ENCODE measurements at regions not wholly inside any gene's neighbourhood (a gene's known extent, or its start where the extent isn't known, plus 50 kb on each side); places are given as distances from the start of the nearest gene placed in this dataset.
A peak's percentile ranks its signal among the peaks of the same experiment; 100 is the strongest.
"Not testable (repeated sequence)": the region's sequence is repeated elsewhere in the genome, so short reads cannot be mapped to it uniquely, and the experiment has no call there.

GRCh38 chr2:161039071-161039470 is 121.2 kb upstream of the TANK start:
- no peak for DNase-seq

GRCh38 chr2:161041356-161041755 is 118.9 kb upstream of the TANK start:
- peak; percentile 35 for DNase-seq

GRCh38 chr2:161042990-161043625 is 117.1 kb upstream of the TANK start:
- DNase-seq: no peak

- no peak for DNase-seq
Measured at GRCh38 chr2:161044095-161044865, 115.9 kb upstream of the TANK start.

- DNase-seq: no peak
Measured at GRCh38 chr2:161044921-161045320, 115.3 kb upstream of the TANK start.

GRCh38 chr2:161045726-161046125 is 114.5 kb upstream of the TANK start:
- DNase-seq: no peak

- DNase-seq: no peak
Measured at GRCh38 chr2:161046876-161047275, 113.4 kb upstream of the TANK start.

GRCh38 chr2:161048317-161048716 is 111.9 kb upstream of the TANK start:
- DNase-seq: no peak

- no peak for DNase-seq
Measured at GRCh38 chr2:161049559-161049958, 110.7 kb upstream of the TANK start.

- DNase-seq: no peak
Measured at GRCh38 chr2:161052214-161052613, 108.0 kb upstream of the TANK start.

- no peak for DNase-seq
Measured at GRCh38 chr2:161055289-161055688, 104.9 kb upstream of the TANK start.

- no peak for DNase-seq
Measured at GRCh38 chr2:161059388-161059787, 100.8 kb upstream of the TANK start.

GRCh38 chr2:161061786-161062185 is 98.4 kb upstream of the TANK start:
- no peak for DNase-seq

- peak; percentile 81 for DNase-seq
Measured at GRCh38 chr2:161063157-161063945, 96.9 kb upstream of the TANK start.

- no peak for DNase-seq
Measured at GRCh38 chr2:161063946-161064306, 96.3 kb upstream of the TANK start.

GRCh38 chr2:161067846-161068350 is 92.3 kb upstream of the TANK start:
- peak; percentile 65 for DNase-seq

- no peak for DNase-seq
Measured at GRCh38 chr2:161068670-161069069, 91.6 kb upstream of the TANK start.

GRCh38 chr2:161070693-161071479 is 89.3 kb upstream of the TANK start:
- DNase-seq: no peak

- not testable (repeated sequence) for DNase-seq
Measured at GRCh38 chr2:161072436-161072835, 87.8 kb upstream of the TANK start.

GRCh38 chr2:161075701-161076100 is 84.5 kb upstream of the TANK start:
- no peak for DNase-seq

- DNase-seq: no peak
Measured at GRCh38 chr2:161076936-161077335, 83.3 kb upstream of the TANK start.

- DNase-seq: no peak
Measured at GRCh38 chr2:161077367-161078210, 82.6 kb upstream of the TANK start.
